Smooth muscle cell (in vitro differentiated cells): ENCODE measurements at regions not wholly inside any gene's neighbourhood (a gene's known extent, or its start where the extent isn't known, plus 50 kb on each side); places are given as distances from the start of the nearest gene placed in this dataset.

Source experiments
- DNase-seq: peaks from one replicate; lab custom pipeline; 2025; ENCODE audit not compliant: unreplicated experiment; lab: John Stamatoyannopoulos, UW
- H2AFZ ChIP-seq: fragments of 200-600 bp; sonication (generic); 2 replicates; pipeline ENCODE4 v1.6.0; 2016; ENCODE audit warnings: antibody characterized with exemption, low read depth, mild to moderate bottlenecking
- H3F3A ChIP-seq: fragments of 200-600 bp; sonication (generic); 2 replicates; pipeline ENCODE4 v1.6.0; 2017; ENCODE audit warnings: antibody characterized with exemption, low read depth
- H3K27ac ChIP-seq: fragments of 200-600 bp; sonication (generic); 2 replicates; pipeline ENCODE4 v1.5.1; 2016; ENCODE audit warnings: low read depth, mild to moderate bottlenecking
- H3K27me3 ChIP-seq: fragments of 200-600 bp; sonication (generic); 2 replicates; pipeline ENCODE4 v1.6.1; 2016; ENCODE audit warnings: low read depth, mild to moderate bottlenecking
- H3K36me3 ChIP-seq: fragments of 200-600 bp; sonication (generic); 2 replicates; pipeline ENCODE4 v1.5.1; 2016; ENCODE audit warnings: low read depth
- H3K4me1 ChIP-seq: fragments of 200-600 bp; sonication (generic); 2 replicates; pipeline ENCODE4 v1.5.1; 2016; ENCODE audit warnings: low read depth
- H3K4me2 ChIP-seq: fragments of 200-600 bp; sonication (generic); 2 replicates; pipeline ENCODE4 v1.6.0; 2016; ENCODE audit warnings: mild to moderate bottlenecking
- H3K4me3 ChIP-seq: fragments of 200-600 bp; sonication (generic); 2 replicates; pipeline ENCODE4 v1.5.1; 2016; ENCODE audit warnings: mild to moderate bottlenecking
- H3K79me2 ChIP-seq: fragments of 200-600 bp; sonication (generic); 2 replicates; pipeline ENCODE4 v1.6.0; 2016; ENCODE audit warnings: low read depth, mild to moderate bottlenecking
- H3K9ac ChIP-seq: fragments of 200-600 bp; sonication (generic); 2 replicates; pipeline ENCODE4 v1.6.0; 2016; ENCODE audit warnings: low read depth
- H3K9me3 ChIP-seq: fragments of 200-600 bp; sonication (generic); replicated peaks from 2 replicates; pipeline ENCODE4 v1.5.1; 2016; ENCODE audit warnings: low read depth
- H4K20me1 ChIP-seq: fragments of 200-600 bp; sonication (generic); 2 replicates; pipeline ENCODE4 v1.6.0; 2016; ENCODE audit warnings: low read depth
- WGBS: methylation state at CpG from one replicate; pipeline ENCODE4 v1.1.7; 2016; ENCODE audit warnings: low lambda C conversion rate; 5-methylcytosine and 5-hydroxymethylcytosine counted together
- TF ChIP-seq, protein P1 (sequence below): fragments of 200-600 bp; sonication (generic); IDR thresholded peaks from 2 replicates; pipeline ENCODE4 v1.5.1; 2017; ENCODE audit warnings: borderline replicate concordance, mild to moderate bottlenecking, antibody characterized with exemption; ENCODE audit not compliant: insufficient read depth, poor library complexity, severe bottlenecking

GRCh38 chr20:48096212-48096875 lies 311.1 kb upstream of the SULF2 start:
- no peak overlapping the region for H2AFZ ChIP-seq

DNA sequence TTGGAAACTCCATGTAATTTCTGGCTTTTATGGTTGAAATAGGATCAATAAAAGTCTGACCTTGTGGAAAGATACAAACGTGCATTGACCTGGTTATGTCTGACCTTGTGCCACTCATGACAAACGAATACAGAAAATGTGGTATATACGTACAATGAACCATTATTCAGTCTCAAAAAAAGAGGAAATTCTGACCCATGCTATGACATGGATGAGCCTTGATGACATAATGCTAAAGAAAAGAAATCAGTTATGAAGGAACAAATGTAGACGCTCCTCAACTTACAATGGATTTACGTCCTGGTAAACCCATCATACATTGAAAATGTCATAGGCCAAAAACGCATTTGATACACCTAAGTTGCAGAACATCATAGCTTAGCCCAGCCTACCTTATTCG lies 309.7 kb upstream of the SULF2 start:
- H3K27me3 ChIP-seq = no peaks in the 10 kb centered on the region
- H3K27ac ChIP-seq = no peak overlapping the region
- TF ChIP-seq, protein P1, sequence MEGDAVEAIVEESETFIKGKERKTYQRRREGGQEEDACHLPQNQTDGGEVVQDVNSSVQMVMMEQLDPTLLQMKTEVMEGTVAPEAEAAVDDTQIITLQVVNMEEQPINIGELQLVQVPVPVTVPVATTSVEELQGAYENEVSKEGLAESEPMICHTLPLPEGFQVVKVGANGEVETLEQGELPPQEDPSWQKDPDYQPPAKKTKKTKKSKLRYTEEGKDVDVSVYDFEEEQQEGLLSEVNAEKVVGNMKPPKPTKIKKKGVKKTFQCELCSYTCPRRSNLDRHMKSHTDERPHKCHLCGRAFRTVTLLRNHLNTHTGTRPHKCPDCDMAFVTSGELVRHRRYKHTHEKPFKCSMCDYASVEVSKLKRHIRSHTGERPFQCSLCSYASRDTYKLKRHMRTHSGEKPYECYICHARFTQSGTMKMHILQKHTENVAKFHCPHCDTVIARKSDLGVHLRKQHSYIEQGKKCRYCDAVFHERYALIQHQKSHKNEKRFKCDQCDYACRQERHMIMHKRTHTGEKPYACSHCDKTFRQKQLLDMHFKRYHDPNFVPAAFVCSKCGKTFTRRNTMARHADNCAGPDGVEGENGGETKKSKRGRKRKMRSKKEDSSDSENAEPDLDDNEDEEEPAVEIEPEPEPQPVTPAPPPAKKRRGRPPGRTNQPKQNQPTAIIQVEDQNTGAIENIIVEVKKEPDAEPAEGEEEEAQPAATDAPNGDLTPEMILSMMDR = no peak
- 94% methylated on average over 7 of the region's 7 CpGs for WGBS
- H3K9ac ChIP-seq = no peak overlapping the region
- H3K4me3 ChIP-seq = no peak overlapping the region
- no peaks in the 10 kb centered on the region for H3K36me3 ChIP-seq
- DNase-seq = no peak
- peaks cover 19% of the 10 kb centered on the region for H3F3A ChIP-seq
- H3K4me1 ChIP-seq = no peaks in the 10 kb centered on the region
- H3K9me3 ChIP-seq = no peaks in the 10 kb centered on the region
- no peak overlapping the region for H3K4me2 ChIP-seq
- no peak overlapping the region for H2AFZ ChIP-seq
- no peaks in the 10 kb centered on the region for H3K79me2 ChIP-seq
- peaks cover 4% of the 10 kb centered on the region for H4K20me1 ChIP-seq

More at GRCh38 chr20:48096212-48096875, 311.1 kb upstream of the SULF2 start:
- Histone ChIP-seq H3K4me3 (no peak overlapping the region), H3K79me2 (no peaks in the 10 kb centered on the region), H3K27ac (no peak overlapping the region), H3K9me3 (no peaks in the 10 kb centered on the region), H4K20me1 (peaks cover 4% of the 10 kb centered on the region), H3K4me1 (no peaks in the 10 kb centered on the region), H3K27me3 (no peaks in the 10 kb centered on the region), H3K4me2 (no peak overlapping the region), H3K9ac (no peak overlapping the region), H3F3A (peaks cover 19% of the 10 kb centered on the region), H3K36me3 (no peaks in the 10 kb centered on the region)
- 82% methylated on average over 12 of the region's 12 CpGs for WGBS
- no peak for DNase-seq
- TF ChIP-seq, protein P1 = no peak

DNA sequence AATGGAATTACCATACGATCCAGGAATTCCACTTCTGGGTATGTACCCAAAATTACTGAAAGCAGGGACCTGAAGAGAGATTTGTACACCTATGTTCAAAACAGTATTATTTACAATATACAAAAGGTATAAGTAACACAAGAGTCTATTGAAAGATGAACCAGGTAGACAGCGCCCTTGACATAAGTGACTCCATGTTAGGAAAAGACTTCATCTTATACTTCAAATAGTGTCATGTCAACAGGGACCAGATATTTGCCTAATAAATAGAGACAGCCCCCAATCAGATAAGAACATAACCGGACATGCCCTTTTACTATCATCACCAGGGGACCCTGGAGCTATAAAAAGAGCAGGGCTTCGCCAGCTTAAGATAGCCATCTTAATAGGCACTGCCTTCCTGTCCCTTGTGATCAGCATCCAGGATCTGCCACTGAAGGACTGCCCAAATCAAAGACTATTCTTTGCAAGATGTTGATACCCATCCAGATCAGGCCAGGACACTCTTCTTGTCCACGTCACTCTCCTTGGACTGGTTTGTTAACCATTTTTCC lies 309.0 kb upstream of the SULF2 start:
- 81% methylated on average over 5 of the region's 5 CpGs for WGBS
- TF ChIP-seq, protein P1 = no peak
- H3F3A ChIP-seq = peaks cover 17% of the 10 kb centered on the region

More for the DNA sequence above, 309.0 kb upstream of the SULF2 start:
- Histone ChIP-seq H2AFZ (no peak overlapping the region), H3K9ac (no peak overlapping the region), H3K4me3 (no peak overlapping the region), H4K20me1 (peaks cover 2% of the 10 kb centered on the region), H3K27me3 (no peaks in the 10 kb centered on the region), H3K36me3 (no peaks in the 10 kb centered on the region), H3K4me1 (no peaks in the 10 kb centered on the region), H3K27ac (no peak overlapping the region), H3K4me2 (no peak overlapping the region), H3K79me2 (no peaks in the 10 kb centered on the region), H3K9me3 (no peaks in the 10 kb centered on the region)
- DNase-seq = no peak
